GM23248 (cell line): ENCODE measurements at regions not wholly inside any gene's neighbourhood (a gene's known extent, or its start where the extent isn't known, plus 50 kb on each side); places are given as distances from the start of the nearest gene placed in this dataset.

Experiments used
- DNase-seq: peaks from one replicate; pipeline ENCODE4 v3.0.0-alpha.2; 2015
- H2AFZ ChIP-seq: fragments of 200-600 bp; sonication (generic); 2 replicates; pipeline ENCODE4 v1.6.1; 2016; ENCODE audit warnings: antibody characterized with exemption
- H3F3A ChIP-seq: fragments of 200-600 bp; sonication (generic); 2 replicates; pipeline ENCODE4 v1.6.1; 2016; ENCODE audit warnings: mild to moderate bottlenecking, antibody characterized with exemption, mixed run types; ENCODE audit not compliant: insufficient read depth
- H3K27ac ChIP-seq: fragments of 200-600 bp; sonication (generic); 2 replicates; pipeline ENCODE4 v1.5.1; 2016; ENCODE audit warnings: mild to moderate bottlenecking
- H3K27me3 ChIP-seq: fragments of 200-600 bp; sonication (generic); replicated peaks from 2 replicates; pipeline ENCODE4 v1.6.1; 2016; ENCODE audit warnings: mild to moderate bottlenecking; ENCODE audit not compliant: insufficient read depth
- H3K36me3 ChIP-seq: fragments of 200-600 bp; sonication (generic); 2 replicates; pipeline ENCODE4 v1.6.1; 2016; ENCODE audit warnings: low read depth, mild to moderate bottlenecking
- H3K4me1 ChIP-seq: fragments of 200-600 bp; sonication (generic); 2 replicates; pipeline ENCODE4 v1.6.1; 2016; ENCODE audit warnings: mild to moderate bottlenecking; ENCODE audit not compliant: insufficient read depth
- H3K4me2 ChIP-seq: fragments of 200-600 bp; sonication (generic); one replicate; pipeline ENCODE4 v1.6.1; 2016; ENCODE audit warnings: mild to moderate bottlenecking; ENCODE audit not compliant: unreplicated experiment
- H3K4me3 ChIP-seq: fragments of 200-600 bp; sonication (generic); 2 replicates; pipeline ENCODE4 v1.5.1; 2016; ENCODE audit warnings: mild to moderate bottlenecking
- H3K79me2 ChIP-seq: fragments of 200-600 bp; sonication (generic); 2 replicates; pipeline ENCODE4 v1.6.1; 2016; ENCODE audit warnings: mild to moderate bottlenecking; ENCODE audit not compliant: insufficient read depth
- H3K9ac ChIP-seq: fragments of 200-600 bp; sonication (generic); 2 replicates; pipeline ENCODE4 v1.6.1; 2016; ENCODE audit warnings: mild to moderate bottlenecking
- H3K9me2 ChIP-seq: fragments of 200-600 bp; sonication (generic); 2 replicates; pipeline ENCODE4 v1.6.1; 2016; ENCODE audit warnings: mixed run types, mild to moderate bottlenecking, moderate library complexity; ENCODE audit not compliant: insufficient read depth
- H3K9me3 ChIP-seq: fragments of 200-600 bp; sonication (generic); one replicate; pipeline ENCODE4 v1.6.1; 2017; ENCODE audit warnings: low read depth
- H4K20me1 ChIP-seq: fragments of 200-600 bp; sonication (generic); 2 replicates; pipeline ENCODE4 v1.6.0; 2016; ENCODE audit not compliant: insufficient read depth
- EZH2 ChIP-seq: fragments of 200-600 bp; sonication (generic); IDR thresholded peaks from 2 replicates; pipeline ENCODE4 v1.6.1; 2018; ENCODE audit warnings: antibody characterized with exemption, mild to moderate bottlenecking; ENCODE audit not compliant: insufficient read depth, poor library complexity, severe bottlenecking
- EZH2phosphoT487 ChIP-seq: fragments of 200-600 bp; sonication (generic); IDR thresholded peaks from 2 replicates; pipeline ENCODE4 v1.6.1; 2018; ENCODE audit warnings: antibody characterized with exemption, moderate library complexity, mild to moderate bottlenecking, low read depth; ENCODE audit not compliant: insufficient read depth
- WGBS, 2 experiments: methylation state at CpG; one replicate each; pipeline ENCODE4 v1.1.6; 2015 to 2017; ENCODE audit warnings: low lambda C conversion rate in 2 of 2, low coverage in 1 of 2; ENCODE audit errors: missing lambda C conversion rate in 2 of 2; 5-methylcytosine and 5-hydroxymethylcytosine counted together
- in situ Hi-C: fragments of 300-500 bp; cut with MboI; formaldehyde crosslinking; loops from 2 replicates; pipeline ENCODE4 v1.15.0; 2020

DNA sequence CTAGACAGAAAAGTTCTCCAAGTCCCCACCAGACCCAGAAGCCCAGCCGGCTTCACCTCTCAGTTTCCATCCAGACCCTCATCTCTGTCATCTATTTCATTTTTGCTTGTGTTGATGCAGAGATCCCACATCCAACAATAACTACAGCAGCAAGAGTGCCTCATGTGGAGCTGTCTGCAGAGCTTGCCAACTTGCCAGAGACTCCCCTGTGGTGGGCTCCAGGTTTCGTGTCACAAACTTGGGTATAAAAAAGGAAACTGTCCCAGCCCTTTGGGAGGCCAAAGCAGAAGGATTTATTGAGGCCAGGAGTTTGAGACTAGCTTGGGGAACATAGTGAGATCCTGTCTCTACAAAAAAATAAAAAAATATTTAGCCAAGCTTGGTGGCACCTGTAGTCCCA lies 182.4 kb upstream of the ATP10A start:
- H3K36me3 ChIP-seq = no peaks in the 10 kb centered on the region
- in situ Hi-C loops = no loop called here
- 45 to 48% methylated on average over 2 of the region's 2 CpGs for WGBS, 2 experiments
- H3K9me2 ChIP-seq = no peaks in the 10 kb centered on the region
- H4K20me1 ChIP-seq = no peaks in the 10 kb centered on the region
- no peak overlapping the region for H3K4me3 ChIP-seq
- H3K9ac ChIP-seq = no peak overlapping the region
- H3K4me2 ChIP-seq = no peak overlapping the region
- H3F3A ChIP-seq = no peaks in the 10 kb centered on the region
- H3K27ac ChIP-seq = no peak overlapping the region
- H3K79me2 ChIP-seq = no peaks in the 10 kb centered on the region
- DNase-seq = no peak
- H3K27me3 ChIP-seq = no peaks in the 10 kb centered on the region; the same call in 1 of the 2 replicates
- no peak overlapping the region for H2AFZ ChIP-seq
- TF ChIP-seq EZH2 (no peak), EZH2phosphoT487 (no peak)
- no peaks in the 10 kb centered on the region for H3K9me3 ChIP-seq
- no peaks in the 10 kb centered on the region for H3K4me1 ChIP-seq

DNA sequence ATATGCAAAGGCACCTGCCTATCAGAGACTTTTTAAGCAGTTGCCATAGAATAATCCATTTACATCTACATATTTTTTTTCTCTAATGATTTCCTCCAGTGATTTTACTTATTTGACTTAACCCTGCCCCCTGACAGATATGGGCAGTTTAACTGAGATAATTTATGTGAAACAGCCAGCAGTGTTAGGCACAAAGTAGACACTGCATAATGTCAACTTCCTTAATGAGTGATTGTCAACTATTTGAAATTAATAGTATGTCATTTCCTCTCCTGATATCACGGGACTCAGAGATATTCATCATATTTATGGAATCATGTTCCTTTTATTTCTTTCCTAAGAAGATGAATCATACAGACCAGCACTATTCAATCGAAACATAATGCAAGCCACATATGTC lies 179.9 kb upstream of the ATP10A start:
- 16 to 29% methylated on average over 2 of the region's 2 CpGs for WGBS, 2 experiments
- Histone ChIP-seq H3K4me1 (no peaks in the 10 kb centered on the region), H2AFZ (no peak overlapping the region), H3K4me3 (no peak overlapping the region), H3K4me2 (no peak overlapping the region), H4K20me1 (no peaks in the 10 kb centered on the region), H3K27me3 (no peaks in the 10 kb centered on the region; the same call in 1 of the 2 replicates), H3F3A (no peaks in the 10 kb centered on the region), H3K9me3 (no peaks in the 10 kb centered on the region), H3K27ac (no peak overlapping the region), H3K9me2 (no peaks in the 10 kb centered on the region), H3K9ac (no peak overlapping the region), H3K36me3 (no peaks in the 10 kb centered on the region), H3K79me2 (no peaks in the 10 kb centered on the region)
- TF ChIP-seq EZH2 (no peak), EZH2phosphoT487 (no peak)
- in situ Hi-C loops = no loop called here
- no peak for DNase-seq

DNA sequence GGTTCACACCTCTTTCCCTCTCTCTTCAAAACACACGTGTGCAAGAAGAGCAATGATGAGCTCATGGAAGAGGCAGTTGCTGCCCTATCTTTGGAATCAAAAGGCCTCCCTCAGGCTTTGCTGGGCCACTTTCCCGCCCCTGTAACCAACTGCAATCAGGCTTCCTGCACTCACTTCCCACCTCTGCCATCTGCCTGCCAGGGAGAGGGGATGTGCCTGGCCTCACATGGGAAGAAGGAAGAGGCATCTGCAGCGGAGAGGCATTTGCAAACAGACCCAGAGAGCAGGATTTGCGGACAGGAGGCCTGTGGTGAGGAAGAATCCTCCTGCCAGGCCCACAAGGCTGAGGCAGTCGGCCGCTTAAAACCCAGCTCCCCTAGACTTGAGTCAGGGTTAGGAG lies 175.6 kb upstream of the ATP10A start:
- TF ChIP-seq EZH2phosphoT487 (no peak), EZH2 (no peak)
- Histone ChIP-seq H3K9me2 (no peaks in the 10 kb centered on the region), H3K27me3 (no peaks in the 10 kb centered on the region; the same call in 1 of the 2 replicates), H4K20me1 (no peaks in the 10 kb centered on the region), H3F3A (no peaks in the 10 kb centered on the region), H3K27ac (no peak overlapping the region), H3K9ac (no peak overlapping the region), H3K36me3 (no peaks in the 10 kb centered on the region), H3K79me2 (no peaks in the 10 kb centered on the region), H3K4me1 (no peaks in the 10 kb centered on the region), H3K4me3 (no peak overlapping the region), H3K4me2 (no peak overlapping the region), H2AFZ (no peak overlapping the region), H3K9me3 (no peaks in the 10 kb centered on the region)
- WGBS, 2 experiments = 46 to 49% methylated on average over 6 of the region's 6 CpGs
- DNase-seq = no peak
- in situ Hi-C loops = no loop called here

DNA sequence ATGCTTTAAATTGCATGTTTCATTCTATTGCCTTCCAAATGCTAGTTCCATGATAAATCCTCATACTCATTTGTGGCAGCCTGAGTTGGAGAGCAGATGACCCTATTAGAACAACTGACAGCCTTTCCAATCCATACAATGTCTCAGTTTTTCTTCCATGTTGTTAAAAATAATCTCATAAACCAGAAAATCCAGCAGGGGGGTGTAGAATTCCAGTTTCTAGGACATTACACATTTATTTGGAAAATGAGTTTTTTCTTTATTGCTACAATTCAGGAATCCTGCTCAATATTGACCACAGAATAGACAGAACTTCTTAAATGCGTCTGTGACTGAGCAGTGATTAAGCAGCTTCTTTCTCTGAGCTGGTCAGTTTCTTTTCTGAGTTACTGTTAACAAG lies 174.2 kb upstream of the ATP10A start:
- H3K9me2 ChIP-seq = no peaks in the 10 kb centered on the region
- in situ Hi-C loops = no loop called here
- no peak overlapping the region for H3K4me3 ChIP-seq
- no peaks in the 10 kb centered on the region for H3K4me1 ChIP-seq
- no peak for TF ChIP-seq EZH2phosphoT487
- TF ChIP-seq EZH2 = no peak
- no peaks in the 10 kb centered on the region for H3K36me3 ChIP-seq
- no peak overlapping the region for H3K27ac ChIP-seq
- H2AFZ ChIP-seq = no peak overlapping the region
- H3K4me2 ChIP-seq = no peak overlapping the region
- no peak overlapping the region for H3K9ac ChIP-seq
- no peaks in the 10 kb centered on the region for H3K9me3 ChIP-seq
- H3K27me3 ChIP-seq = no peaks in the 10 kb centered on the region; the same call in 1 of the 2 replicates
- H4K20me1 ChIP-seq = no peaks in the 10 kb centered on the region
- H3K79me2 ChIP-seq = no peaks in the 10 kb centered on the region
- peak; percentile 27 for DNase-seq
- WGBS, 2 experiments = 18 to 22% methylated on average over 1 of the region's 1 CpG
- H3F3A ChIP-seq = no peaks in the 10 kb centered on the region

DNA sequence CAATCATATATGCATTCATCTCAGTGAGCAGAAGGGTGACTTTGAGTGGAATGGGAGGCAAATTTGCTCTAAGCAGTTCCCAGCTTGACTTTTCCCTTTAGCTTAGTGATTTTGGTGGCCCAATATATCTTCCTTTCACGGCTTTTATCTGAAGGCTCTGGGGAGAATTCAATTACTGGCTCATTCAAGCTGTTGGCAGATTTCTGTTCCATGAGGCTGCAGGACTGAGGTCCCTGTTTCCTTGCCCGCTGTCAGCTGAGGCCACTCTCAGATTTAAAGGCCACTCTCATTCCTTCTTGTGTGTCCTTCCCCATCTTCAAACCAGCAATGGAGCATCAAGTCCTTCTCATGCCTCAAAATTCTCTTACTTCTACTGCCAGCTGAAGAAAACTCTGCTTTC lies 170.4 kb upstream of the ATP10A start:
- H4K20me1 ChIP-seq = no peaks in the 10 kb centered on the region
- H3K36me3 ChIP-seq = no peaks in the 10 kb centered on the region
- no peak overlapping the region for H3K27ac ChIP-seq
- in situ Hi-C loops = no loop called here
- H3K9me3 ChIP-seq = no peaks in the 10 kb centered on the region
- H3K9me2 ChIP-seq = no peaks in the 10 kb centered on the region
- H2AFZ ChIP-seq = no peak overlapping the region
- TF ChIP-seq EZH2 (no peak), EZH2phosphoT487 (no peak)
- no peaks in the 10 kb centered on the region for H3F3A ChIP-seq
- no peak overlapping the region for H3K9ac ChIP-seq
- H3K79me2 ChIP-seq = no peaks in the 10 kb centered on the region
- no peak for DNase-seq
- H3K4me3 ChIP-seq = no peak overlapping the region
- no peaks in the 10 kb centered on the region; the same call in none of the 2 replicates for H3K27me3 ChIP-seq
- H3K4me2 ChIP-seq = no peak overlapping the region
- H3K4me1 ChIP-seq = peaks cover 1% of the 10 kb centered on the region; the same call in 1 of the 2 replicates
- WGBS, 2 experiments = 8 to 21% methylated on average over 2 of the region's 2 CpGs
